Mesodermal cell (in vitro differentiated cells): ENCODE measurements at regions not wholly inside any gene's neighbourhood (a gene's known extent, or its start where the extent isn't known, plus 50 kb on each side); places are given as distances from the start of the nearest gene placed in this dataset.
A peak's percentile ranks its signal among the peaks of the same experiment; 100 is the strongest.
"Not testable (repeated sequence)": the region's sequence is repeated elsewhere in the genome, so short reads cannot be mapped to it uniquely, and the experiment has no call there.

ENCODE experiments used
- H3K27ac ChIP-seq: 2 replicates; pipeline ENCODE4 v1.7.0; 2013; ENCODE audit warnings: mild to moderate bottlenecking, low read depth, low read length, moderate library complexity; ENCODE audit not compliant: severe bottlenecking
- H3K36me3 ChIP-seq: 2 replicates; pipeline ENCODE4 v1.7.1; 2013; ENCODE audit warnings: mild to moderate bottlenecking, low read length, moderate library complexity; ENCODE audit not compliant: control insufficient read depth, insufficient read depth
- H3K4me1 ChIP-seq: one replicate; pipeline ENCODE4 v1.7.1; 2013; ENCODE audit warnings: mild to moderate bottlenecking, low read length; ENCODE audit not compliant: insufficient read depth, control insufficient read depth, poor library complexity, severe bottlenecking
- H3K4me3 ChIP-seq: 2 replicates; pipeline ENCODE4 v1.7.0; 2013; ENCODE audit warnings: low read length, control low read depth, mild to moderate bottlenecking; ENCODE audit not compliant: insufficient read depth, poor library complexity, severe bottlenecking; ENCODE audit errors: extremely low read depth
- H3K9me3 ChIP-seq: 2 replicates; pipeline ENCODE4 v1.7.1; 2013; ENCODE audit warnings: mild to moderate bottlenecking, low read length, moderate library complexity; ENCODE audit not compliant: control insufficient read depth
- WGBS, 2 experiments: methylation state at CpG; one replicate each; pipeline ENCODE4 v1.1.5; 2013; ENCODE audit warnings: missing lambda C conversion rate in 2 of 2; ENCODE audit not compliant: insufficient coverage in 2 of 2; 5-methylcytosine and 5-hydroxymethylcytosine counted together

- no peak overlapping the region for H3K27ac ChIP-seq
- WGBS, 2 experiments = 70 to 84% methylated on average over 3 to 4 of the region's 5 CpGs
- no peaks in the 10 kb centered on the region for H3K4me1 ChIP-seq
- H3K9me3 ChIP-seq = peaks cover 54% of the 10 kb centered on the region
- H3K4me3 ChIP-seq = no peak overlapping the region
- H3K36me3 ChIP-seq = no peaks in the 10 kb centered on the region
These were observed 111.1 kb upstream of the DPP6 start for GRCh38 chr7:153941061-153941460.

GRCh38 chr7:153942036-153942435, 110.2 kb upstream of the DPP6 start:
- peaks cover 58% of the 10 kb centered on the region for H3K9me3 ChIP-seq
- WGBS, 2 experiments = 87 to 93% methylated on average over 6 of the region's 7 CpGs
- no peak overlapping the region for H3K4me3 ChIP-seq
- H3K27ac ChIP-seq = no peak overlapping the region
- H3K36me3 ChIP-seq = no peaks in the 10 kb centered on the region
- no peaks in the 10 kb centered on the region for H3K4me1 ChIP-seq

- H3K36me3 ChIP-seq = no peaks in the 10 kb centered on the region
- H3K4me1 ChIP-seq = no peaks in the 10 kb centered on the region
- peaks cover 57% of the 10 kb centered on the region for H3K9me3 ChIP-seq
- H3K4me3 ChIP-seq = no peak overlapping the region
- H3K27ac ChIP-seq = peak overlapping the region; percentile 16
- WGBS, 2 experiments = 56 to 63% methylated on average over 2 of the region's 4 CpGs
These were observed 108.7 kb upstream of the DPP6 start for GRCh38 chr7:153943457-153943856.

- Histone ChIP-seq H3K9me3 (peaks cover 58% of the 10 kb centered on the region), H3K36me3 (no peaks in the 10 kb centered on the region), H3K4me3 (no peak overlapping the region), H3K27ac (peak overlapping the region; percentile 16), H3K4me1 (no peaks in the 10 kb centered on the region)
- WGBS, 2 experiments = 77 to 86% methylated on average over 11 to 12 of the region's 12 CpGs
These were observed 108.3 kb upstream of the DPP6 start for GRCh38 chr7:153943861-153944260.

- 33 to 60% methylated on average over 1 of the region's 2 CpGs for WGBS, 2 experiments
- Histone ChIP-seq H3K27ac (no peak overlapping the region), H3K9me3 (peaks cover 47% of the 10 kb centered on the region), H3K4me1 (no peaks in the 10 kb centered on the region), H3K4me3 (no peak overlapping the region), H3K36me3 (no peaks in the 10 kb centered on the region)
These were observed 104.1 kb upstream of the DPP6 start for GRCh38 chr7:153948060-153948459.

- Histone ChIP-seq H3K9me3 (peaks cover 37% of the 10 kb centered on the region), H3K4me1 (no peaks in the 10 kb centered on the region), H3K36me3 (no peaks in the 10 kb centered on the region), H3K27ac (no peak overlapping the region), H3K4me3 (no peak overlapping the region)
- 76 to 79% methylated on average over 5 to 9 of the region's 10 CpGs for WGBS, 2 experiments
These were observed 100.9 kb upstream of the DPP6 start for GRCh38 chr7:153951316-153951715.

- Histone ChIP-seq H3K9me3 (peaks cover 32% of the 10 kb centered on the region), H3K36me3 (no peaks in the 10 kb centered on the region), H3K4me1 (no peaks in the 10 kb centered on the region), H3K27ac (no peak overlapping the region), H3K4me3 (no peak overlapping the region)
- 65 to 76% methylated on average over 2 to 3 of the region's 4 CpGs for WGBS, 2 experiments
These were observed 97.7 kb upstream of the DPP6 start for GRCh38 chr7:153954477-153954876.

- not testable (repeated sequence) for H3K4me3 ChIP-seq, H3K36me3 ChIP-seq, H3K27ac ChIP-seq, H3K4me1 ChIP-seq
- WGBS, 2 experiments = 95 to 100% methylated on average over 2 to 3 of the region's 5 CpGs
- peaks cover 27% of the 10 kb centered on the region for H3K9me3 ChIP-seq
These were observed 94.5 kb upstream of the DPP6 start for GRCh38 chr7:153957677-153958076.

- 83 to 100% methylated on average over 1 to 2 of the region's 6 CpGs for WGBS, 2 experiments
- not testable (repeated sequence) for H3K4me3 ChIP-seq
These were observed 93.8 kb upstream of the DPP6 start for GRCh38 chr7:153958381-153958780.

GRCh38 chr7:153958789-153959188, 93.4 kb upstream of the DPP6 start:
- WGBS, 2 experiments = no CpG with 5 or more reads among the region's 6 CpGs
- not testable (repeated sequence) for H3K27ac ChIP-seq, H3K4me3 ChIP-seq, H3K4me1 ChIP-seq, H3K36me3 ChIP-seq
- H3K9me3 ChIP-seq = peaks cover 24% of the 10 kb centered on the region

More at GRCh38 chr7:153958381-153958780, 93.8 kb upstream of the DPP6 start:
- peaks cover 24% of the 10 kb centered on the region for H3K9me3 ChIP-seq
- H3K4me1 ChIP-seq, H3K36me3 ChIP-seq, H3K27ac ChIP-seq: not testable (repeated sequence)

GRCh38 chr7:153964481-153965112, 87.6 kb upstream of the DPP6 start:
- not testable (repeated sequence) for H3K4me1 ChIP-seq, H3K27ac ChIP-seq, H3K9me3 ChIP-seq, H3K4me3 ChIP-seq, H3K36me3 ChIP-seq
- 50 to 69% methylated on average over 1 to 2 of the region's 6 CpGs for WGBS, 2 experiments
